Right lobe of liver (tissue), 6 donors: ENCODE measurements at regions not wholly inside any gene's neighbourhood (a gene's known extent, or its start where the extent isn't known, plus 50 kb on each side); places are given as distances from the start of the nearest gene placed in this dataset.

ENCODE experiments used
- ATAC-seq, 4 donors: fragments of 200-7000 bp; cut with Tn5 transposase; one replicate each; pipeline ENCODE4 v1.9.1; 2020; ENCODE audit warnings: mild to moderate bottlenecking in 4 of 4, moderate library complexity in 4 of 4
- DNase-seq, 3 donors: peaks; one replicate each; pipeline ENCODE4 v3.0.0-alpha.2; 2020
- H3K27ac ChIP-seq, 3 donors: fragments of 200-600 bp; one replicate each; pipeline ENCODE4 v1.8.0; 2022
- H3K27me3 ChIP-seq, 2 donors: fragments of 200-600 bp; one replicate each; pipeline ENCODE4 v1.8.0; 2022
- H3K36me3 ChIP-seq, 4 donors: fragments of 200-600 bp; sonication (generic) in 1 of 4; one replicate each; pipeline versions ENCODE4 v1.5.1 to v1.8.0; 2017 to 2022; ENCODE audit warnings: control low read depth in 1 of 4
- H3K4me1 ChIP-seq, 4 donors: fragments of 200-600 bp; sonication (generic) in 1 of 4; one replicate each; pipeline versions ENCODE4 v1.5.1 to v1.8.0; 2017 to 2022; ENCODE audit warnings: control low read depth in 1 of 4
- H3K4me3 ChIP-seq, 3 donors: fragments of 200-600 bp; one replicate each; pipeline ENCODE4 v1.8.0; 2022
- H3K9me3 ChIP-seq, 4 donors: fragments of 200-600 bp; sonication (generic) in 1 of 4; one replicate each; pipeline versions ENCODE4 v1.5.1 to v1.8.0; 2017 to 2022; ENCODE audit warnings: control low read depth in 1 of 4
- POLR2A ChIP-seq: fragments of 450-650 bp; IDR thresholded peaks from one replicate; pipeline ENCODE4 v1.6.1; 2017; ENCODE audit warnings: antibody characterized with exemption, mild to moderate bottlenecking
- WGBS: methylation state at CpG from one replicate; pipeline ENCODE4 v1.1.6; 2018; ENCODE audit warnings: low coverage, low lambda C conversion rate; ENCODE audit not compliant: insufficient coverage; ENCODE audit errors: missing lambda C conversion rate; 5-methylcytosine and 5-hydroxymethylcytosine counted together
- intact Hi-C, 2 donors: fragments of 100-400 bp; cut with DNase I; formaldehyde crosslinking; loops; one replicate each; pipeline versions ENCODE4 v1.11.2 to v1.14.1; 2022
- TF ChIP-seq, protein P1 (sequence below), 4 donors: fragments of 200-600 bp in 3 of 4; fragments of 450-650 bp in 1 of 4; IDR thresholded peaks; one replicate each; pipeline versions ENCODE4 v1.5.1 to v1.8.0; 2016 to 2022; ENCODE audit warnings: antibody characterized with exemption in 4 of 4, mild to moderate bottlenecking in 2 of 4
- donor health status: DM: no; HTN: yes; CAD: no.
- donor health status: DM: no; HTN: no; CAD: no.
- donor health status: DM: no; HTN: no; CAD: no.
- donor health status: DM: no; HTN: yes; CAD: no.
- donor health status: DM: no; HTN: yes; CAD: no.

GRCh38 chr5:30574761-30575160, 618.7 kb upstream of the CDH6 start:
- Histone ChIP-seq H3K4me3 (no peak overlapping the region), H3K36me3 (no peaks in the 10 kb centered on the region), H3K9me3 (no peaks in the 10 kb centered on the region), H3K27ac (no peak overlapping the region), H3K4me1 (no peaks in the 10 kb centered on the region), H3K27me3 (no peaks in the 10 kb centered on the region)
- 57% methylated on average over 1 of the region's 1 CpG for WGBS
- TF ChIP-seq, protein P1, sequence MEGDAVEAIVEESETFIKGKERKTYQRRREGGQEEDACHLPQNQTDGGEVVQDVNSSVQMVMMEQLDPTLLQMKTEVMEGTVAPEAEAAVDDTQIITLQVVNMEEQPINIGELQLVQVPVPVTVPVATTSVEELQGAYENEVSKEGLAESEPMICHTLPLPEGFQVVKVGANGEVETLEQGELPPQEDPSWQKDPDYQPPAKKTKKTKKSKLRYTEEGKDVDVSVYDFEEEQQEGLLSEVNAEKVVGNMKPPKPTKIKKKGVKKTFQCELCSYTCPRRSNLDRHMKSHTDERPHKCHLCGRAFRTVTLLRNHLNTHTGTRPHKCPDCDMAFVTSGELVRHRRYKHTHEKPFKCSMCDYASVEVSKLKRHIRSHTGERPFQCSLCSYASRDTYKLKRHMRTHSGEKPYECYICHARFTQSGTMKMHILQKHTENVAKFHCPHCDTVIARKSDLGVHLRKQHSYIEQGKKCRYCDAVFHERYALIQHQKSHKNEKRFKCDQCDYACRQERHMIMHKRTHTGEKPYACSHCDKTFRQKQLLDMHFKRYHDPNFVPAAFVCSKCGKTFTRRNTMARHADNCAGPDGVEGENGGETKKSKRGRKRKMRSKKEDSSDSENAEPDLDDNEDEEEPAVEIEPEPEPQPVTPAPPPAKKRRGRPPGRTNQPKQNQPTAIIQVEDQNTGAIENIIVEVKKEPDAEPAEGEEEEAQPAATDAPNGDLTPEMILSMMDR (IDR thresholded peaks at IDR 0.05), result no peak
- no peak for TF ChIP-seq POLR2A
- intact Hi-C loops, result no loop called here
- DNase-seq (no peak), ATAC-seq (no peak)

DNA sequence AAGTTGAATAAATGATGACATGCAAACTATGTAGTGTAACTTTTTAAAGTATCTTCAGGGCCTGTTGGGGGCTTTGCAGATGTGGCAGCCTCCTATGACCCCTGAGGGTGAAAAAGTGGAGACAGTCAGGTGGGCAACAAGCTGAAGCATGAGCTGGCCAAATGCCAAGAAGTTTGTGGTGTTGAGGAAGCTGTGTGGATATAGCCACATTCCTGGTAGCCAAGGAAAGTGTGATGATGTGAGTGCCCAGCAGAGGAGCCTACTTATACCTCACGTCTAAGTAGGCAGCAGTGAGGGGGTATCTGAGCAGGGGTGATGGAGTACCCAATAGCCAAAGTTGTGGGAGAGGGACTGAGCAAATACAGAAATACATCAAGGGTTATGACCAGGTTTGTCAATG, 621.2 kb upstream of the CDH6 start:
- ATAC-seq (no peak), DNase-seq (no peak)
- H3K27ac ChIP-seq, result no peak overlapping the region
- H3K4me1 ChIP-seq, result no peaks in the 10 kb centered on the region
- 40% methylated on average over 1 of the region's 1 CpG for WGBS
- no peak overlapping the region for H3K4me3 ChIP-seq
- no peaks in the 10 kb centered on the region for H3K36me3 ChIP-seq
- no peaks in the 10 kb centered on the region for H3K9me3 ChIP-seq
- no peaks in the 10 kb centered on the region for H3K27me3 ChIP-seq
- intact Hi-C loops, result no loop called here
- TF ChIP-seq POLR2A, result no peak
- TF ChIP-seq, protein P1 (IDR thresholded peaks at IDR 0.05), result no peak

- Histone ChIP-seq H3K36me3 (no peaks in the 10 kb centered on the region), H3K27ac (no peak overlapping the region), H3K9me3 (no peaks in the 10 kb centered on the region), H3K4me3 (no peak overlapping the region), H3K27me3 (no peaks in the 10 kb centered on the region), H3K4me1 (no peaks in the 10 kb centered on the region)
- ATAC-seq (no peak), DNase-seq (no peak)
- 50% methylated on average over 2 of the region's 2 CpGs for WGBS
- intact Hi-C loops, result no loop called here
- TF ChIP-seq POLR2A, result no peak
- TF ChIP-seq, protein P1 (IDR thresholded peaks at IDR 0.05), result no peak
Observed at GRCh38 chr5:30561771-30562170, 631.7 kb upstream of the CDH6 start.

DNA sequence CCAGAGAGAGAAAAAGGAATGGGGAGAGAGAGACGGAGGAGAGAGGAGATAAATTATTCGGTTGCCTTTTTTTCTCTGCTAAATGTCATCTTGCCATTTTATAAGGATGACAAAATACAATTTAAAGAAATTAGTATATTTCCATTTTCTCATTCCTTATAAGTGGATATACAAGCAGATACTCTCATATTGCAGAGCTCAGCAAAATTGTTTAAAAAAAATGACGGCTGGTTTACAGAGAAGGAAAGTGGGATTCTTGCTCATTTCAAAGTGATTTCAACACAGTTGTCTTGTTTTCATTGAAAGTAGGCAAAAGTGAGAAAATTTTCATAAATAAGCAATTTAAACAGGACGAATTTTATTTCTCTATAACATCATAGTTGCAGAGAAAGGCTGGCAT, 641.9 kb upstream of the CDH6 start:
- TF ChIP-seq, protein P1 (IDR thresholded peaks at IDR 0.05), result no peak
- TF ChIP-seq POLR2A, result no peak
- DNase-seq (no peak), ATAC-seq (no peak)
- H3K4me3 ChIP-seq, result no peak overlapping the region
- no peak overlapping the region for H3K27ac ChIP-seq
- 58% methylated on average over 4 of the region's 4 CpGs for WGBS
- H3K36me3 ChIP-seq, result no peaks in the 10 kb centered on the region
- no peaks in the 10 kb centered on the region for H3K4me1 ChIP-seq
- intact Hi-C loops, result no loop called here
- no peaks in the 10 kb centered on the region for H3K27me3 ChIP-seq
- H3K9me3 ChIP-seq, result no peaks in the 10 kb centered on the region
